Breast epithelium (tissue), 4 donors: ENCODE measurements at regions not wholly inside any gene's neighbourhood (a gene's known extent, or its start where the extent isn't known, plus 50 kb on each side); places are given as distances from the start of the nearest gene placed in this dataset.

Experiments used
- DNase-seq, 2 donors: peaks; one replicate each; pipeline ENCODE4 v3.0.0-alpha.2; 2019; ENCODE audit warnings: low spot score in 2 of 2
- H3K27ac ChIP-seq, 2 donors: fragments of 200-600 bp; sonication (generic) in 1 of 2; one replicate each; pipeline ENCODE4 v1.5.1; 2016 to 2019; ENCODE audit warnings: mild to moderate bottlenecking in 1 of 2
- H3K27me3 ChIP-seq, 2 donors: fragments of 200-600 bp; sonication (generic) in 1 of 2; one replicate each; pipeline versions ENCODE4 v1.5.1 to v1.6.0; 2017 to 2019; ENCODE audit warnings: control low read depth in 1 of 2, mild to moderate bottlenecking in 1 of 2
- H3K36me3 ChIP-seq: fragments of 200-600 bp; one replicate; pipeline ENCODE4 v1.5.1; 2019
- H3K4me1 ChIP-seq, 2 donors: fragments of 200-600 bp; sonication (generic); one replicate each; pipeline ENCODE4 v1.5.1; 2016 to 2019; ENCODE audit warnings: control low read depth in 1 of 2
- H3K4me3 ChIP-seq, 3 donors: fragments of 200-600 bp; sonication (generic); 1 replicate in 2 of 3; 2 replicates in 1 of 3; pipeline ENCODE4 v1.5.1; 2016 to 2019; ENCODE audit warnings: mild to moderate bottlenecking in 3 of 3, moderate library complexity in 2 of 3
- H3K9me3 ChIP-seq, 2 donors: fragments of 200-600 bp; sonication (generic) in 1 of 2; one replicate each; pipeline ENCODE4 v1.5.1; 2016 to 2019; ENCODE audit warnings: control low read depth in 1 of 2
- CTCF ChIP-seq, 3 donors: fragments of 450-650 bp; IDR thresholded peaks; one replicate each; pipeline ENCODE4 v1.5.1; 2016 to 2017; ENCODE audit warnings: antibody characterized with exemption in 3 of 3, mild to moderate bottlenecking in 3 of 3, moderate library complexity in 3 of 3
- POLR2A ChIP-seq: fragments of 450-650 bp; IDR thresholded peaks from one replicate; pipeline ENCODE4 v1.6.1; 2016; ENCODE audit warnings: antibody characterized with exemption, mild to moderate bottlenecking, moderate library complexity
- POLR2AphosphoS5 ChIP-seq, 3 donors: sonication (generic); formaldehyde crosslinking; IDR thresholded peaks; one replicate each; pipeline ENCODE4 v1.6.1; 2017; ENCODE audit warnings: antibody characterized with exemption in 3 of 3
- intact Hi-C: fragments of 100-400 bp; cut with DNase I; formaldehyde crosslinking; loops from one replicate; pipeline ENCODE4 v1.15.1; 2023; ENCODE audit warnings: low total_unique reads

GRCh38 chr2:34601561-34601960 is 1002.5 kb upstream of the FAM98A start:
- Histone ChIP-seq H3K4me1 (no peaks in the 10 kb centered on the region), H3K36me3 (no peaks in the 10 kb centered on the region), H3K27ac (no peak overlapping the region), H3K9me3 (no peaks in the 10 kb centered on the region), H3K4me3 (no peak overlapping the region), H3K27me3 (no peaks in the 10 kb centered on the region)
- no peak for TF ChIP-seq POLR2A
- TF ChIP-seq CTCF (IDR thresholded peaks at IDR 0.05): no peak
- no peak for TF ChIP-seq POLR2AphosphoS5 (IDR thresholded peaks at IDR 0.05)
- no peak for DNase-seq
- intact Hi-C loops: no loop called here

GRCh38 chr2:34578641-34579040 is 979.5 kb upstream of the FAM98A start:
- Histone ChIP-seq H3K27me3 (no peaks in the 10 kb centered on the region), H3K4me1 (no peaks in the 10 kb centered on the region), H3K27ac (no peak overlapping the region), H3K4me3 (no peak overlapping the region), H3K36me3 (no peaks in the 10 kb centered on the region), H3K9me3 (no peaks in the 10 kb centered on the region)
- DNase-seq: no peak
- TF ChIP-seq CTCF (IDR thresholded peaks at IDR 0.05) (no peak), POLR2AphosphoS5 (IDR thresholded peaks at IDR 0.05) (no peak), POLR2A (no peak)
- intact Hi-C loops: no loop called here

- Histone ChIP-seq H3K27me3 (no peaks in the 10 kb centered on the region), H3K4me3 (no peak overlapping the region), H3K27ac (no peak overlapping the region), H3K9me3 (no peaks in the 10 kb centered on the region), H3K4me1 (no peaks in the 10 kb centered on the region), H3K36me3 (no peaks in the 10 kb centered on the region)
- DNase-seq: no peak
- no peak for TF ChIP-seq POLR2A
- TF ChIP-seq POLR2AphosphoS5 (IDR thresholded peaks at IDR 0.05): no peak
- TF ChIP-seq CTCF (IDR thresholded peaks at IDR 0.05): no peak
- intact Hi-C loops: no loop called here
Observed at GRCh38 chr2:34570266-34570872, 971.3 kb upstream of the FAM98A start.

GRCh38 chr2:34567128-34567527 is 968.0 kb upstream of the FAM98A start:
- no peaks in the 10 kb centered on the region for H3K9me3 ChIP-seq
- no peaks in the 10 kb centered on the region for H3K36me3 ChIP-seq
- H3K27ac ChIP-seq: no peak overlapping the region
- H3K27me3 ChIP-seq: no peaks in the 10 kb centered on the region
- TF ChIP-seq CTCF (IDR thresholded peaks at IDR 0.05): no peak
- no peak for TF ChIP-seq POLR2A
- no peak for TF ChIP-seq POLR2AphosphoS5 (IDR thresholded peaks at IDR 0.05)
- no peak overlapping the region for H3K4me3 ChIP-seq
- intact Hi-C loops: no loop called here
- no peaks in the 10 kb centered on the region for H3K4me1 ChIP-seq
- DNase-seq: no peak

GRCh38 chr2:34552337-34552736 is 953.2 kb upstream of the FAM98A start:
- no peak for TF ChIP-seq POLR2A
- no peak for TF ChIP-seq POLR2AphosphoS5 (IDR thresholded peaks at IDR 0.05)
- TF ChIP-seq CTCF (IDR thresholded peaks at IDR 0.05): no peak
- no peak for DNase-seq
- H3K4me1 ChIP-seq: no peaks in the 10 kb centered on the region
- intact Hi-C loops: loop anchor here (5.0 kb wide), 1 partner anchor 170 kb away; no protein-coding TSS in a partner anchor
- H3K4me3 ChIP-seq: no peak overlapping the region
- no peaks in the 10 kb centered on the region for H3K27me3 ChIP-seq
- no peak overlapping the region for H3K27ac ChIP-seq
- peaks cover 0 to 6% of the 10 kb centered on the region in 2 donors for H3K9me3 ChIP-seq
- H3K36me3 ChIP-seq: no peaks in the 10 kb centered on the region
